ENCODE measurements at regions not wholly inside any gene's neighbourhood (a gene's known extent, or its start where the extent isn't known, plus 50 kb on each side); places are given as distances from the start of the nearest gene placed in this dataset.
"Not testable (repeated sequence)": the region's sequence is repeated elsewhere in the genome, so short reads cannot be mapped to it uniquely, and the experiment has no call there.

GRCh38 chr2:13354031-13354430 lies 637.3 kb downstream of the TRIB2 start:
- Histone ChIP-seq H3K36me3 (replicated peaks in 1 of 2; ENCODE audit: control insufficient read depth in 2 of 2, insufficient read depth in 2 of 2, low read length in 2 of 2) (no peaks in the 10 kb centered on the region), H3K9me3 (replicated peaks in 1 of 2; ENCODE audit: control insufficient read depth in 2 of 2, insufficient read depth in 1 of 2, low read depth in 1 of 2, low read length in 2 of 2) (no peaks in the 10 kb centered on the region), H3K4me2 (ENCODE audit: insufficient read depth, low read length, poor library complexity, severe bottlenecking) (no peak overlapping the region), H3K14ac (ENCODE audit: low read length) (no peak overlapping the region), H3K27me3 (ENCODE audit: control insufficient read depth in 3 of 3, insufficient read depth in 3 of 3, low read depth in 1 of 3, low read length in 3 of 3) (no peaks in the 10 kb centered on the region), H2AK5ac (ENCODE audit: low read depth, low read length) (no peak overlapping the region), H3K4ac (ENCODE audit: low read length) (no peak overlapping the region), H3K27ac (replicated peaks; ENCODE audit: low read length) (no peak overlapping the region), H2AFZ (ENCODE audit: low read length) (no peak overlapping the region), H2BK12ac (ENCODE audit: low read length) (no peak overlapping the region), H3K23ac (ENCODE audit: low read depth, low read length, poor library complexity) (no peak overlapping the region), H4K91ac (ENCODE audit: low read depth, low read length, poor library complexity) (no peak overlapping the region), H3K9ac (ENCODE audit: low read depth, low read length, poor library complexity) (no peak overlapping the region), H2BK15ac (ENCODE audit: low read length) (no peak overlapping the region), H3K18ac (ENCODE audit: low read length) (no peak overlapping the region), H3K4me1 (ENCODE audit: control insufficient read depth in 2 of 2, insufficient read depth in 1 of 2, low read depth in 1 of 2, low read length in 2 of 2) (no peaks in the 10 kb centered on the region), H3K4me3 (ENCODE audit: low read length in 2 of 2) (no peak overlapping the region), H2BK5ac (ENCODE audit: low read length) (no peak overlapping the region), H4K8ac (ENCODE audit: low read depth, low read length) (no peak overlapping the region), H3K79me1 (ENCODE audit: low read depth, low read length) (no peaks in the 10 kb centered on the region), H2BK120ac (ENCODE audit: low read depth, low read length) (no peak overlapping the region)
- DNase-seq (ENCODE audit: low spot score) = no peak

GRCh38 chr2:13381928-13382327 lies 665.2 kb downstream of the TRIB2 start:
- H3K4me3 ChIP-seq (ENCODE audit: low read length in 2 of 2); H2BK15ac ChIP-seq (ENCODE audit: low read length); H3K4ac ChIP-seq (ENCODE audit: low read length); H3K23ac ChIP-seq (ENCODE audit: low read depth, low read length, poor library complexity); H2AFZ ChIP-seq (ENCODE audit: low read length); H2BK12ac ChIP-seq (ENCODE audit: low read length); DNase-seq (ENCODE audit: low spot score); H2AK5ac ChIP-seq (ENCODE audit: low read depth, low read length); H3K9ac ChIP-seq (ENCODE audit: low read depth, low read length, poor library complexity); H3K36me3 ChIP-seq (replicated peaks in 1 of 2; ENCODE audit: control insufficient read depth in 2 of 2, insufficient read depth in 2 of 2, low read length in 2 of 2); H3K4me1 ChIP-seq (ENCODE audit: control insufficient read depth in 2 of 2, insufficient read depth in 1 of 2, low read depth in 1 of 2, low read length in 2 of 2); H3K79me1 ChIP-seq (ENCODE audit: low read depth, low read length); H3K18ac ChIP-seq (ENCODE audit: low read length); H4K8ac ChIP-seq (ENCODE audit: low read depth, low read length); H4K91ac ChIP-seq (ENCODE audit: low read depth, low read length, poor library complexity); H3K27ac ChIP-seq (replicated peaks; ENCODE audit: low read length); H3K14ac ChIP-seq (ENCODE audit: low read length); H2BK5ac ChIP-seq (ENCODE audit: low read length); H3K9me3 ChIP-seq (replicated peaks in 1 of 2; ENCODE audit: control insufficient read depth in 2 of 2, insufficient read depth in 1 of 2, low read depth in 1 of 2, low read length in 2 of 2); H3K4me2 ChIP-seq (ENCODE audit: insufficient read depth, low read length, poor library complexity, severe bottlenecking); H2BK120ac ChIP-seq (ENCODE audit: low read depth, low read length); H3K27me3 ChIP-seq (ENCODE audit: control insufficient read depth in 3 of 3, insufficient read depth in 3 of 3, low read depth in 1 of 3, low read length in 3 of 3): not testable (repeated sequence)
- WGBS, 2 donors (ENCODE audit: extremely low coverage in 2 of 2, insufficient read length in 2 of 2, insufficient replicate concordance in 1 of 2) = no CpG with 5 or more reads among the region's 1 CpG

- not testable (repeated sequence) for DNase-seq (ENCODE audit: low spot score); H2BK12ac ChIP-seq (ENCODE audit: low read length); H3K9me3 ChIP-seq (replicated peaks in 1 of 2; ENCODE audit: control insufficient read depth in 2 of 2, insufficient read depth in 1 of 2, low read depth in 1 of 2, low read length in 2 of 2); H3K9ac ChIP-seq (ENCODE audit: low read depth, low read length, poor library complexity); H3K4me1 ChIP-seq (ENCODE audit: control insufficient read depth in 2 of 2, insufficient read depth in 1 of 2, low read depth in 1 of 2, low read length in 2 of 2); H3K4me2 ChIP-seq (ENCODE audit: insufficient read depth, low read length, poor library complexity, severe bottlenecking); H2AK5ac ChIP-seq (ENCODE audit: low read depth, low read length); H3K27me3 ChIP-seq (ENCODE audit: control insufficient read depth in 3 of 3, insufficient read depth in 3 of 3, low read depth in 1 of 3, low read length in 3 of 3); H2AFZ ChIP-seq (ENCODE audit: low read length); H3K79me1 ChIP-seq (ENCODE audit: low read depth, low read length); H3K14ac ChIP-seq (ENCODE audit: low read length); H3K18ac ChIP-seq (ENCODE audit: low read length); H3K36me3 ChIP-seq (replicated peaks in 1 of 2; ENCODE audit: control insufficient read depth in 2 of 2, insufficient read depth in 2 of 2, low read length in 2 of 2); H3K4ac ChIP-seq (ENCODE audit: low read length); H4K8ac ChIP-seq (ENCODE audit: low read depth, low read length); H3K4me3 ChIP-seq (ENCODE audit: low read length in 2 of 2); H2BK120ac ChIP-seq (ENCODE audit: low read depth, low read length); H2BK15ac ChIP-seq (ENCODE audit: low read length); H3K27ac ChIP-seq (replicated peaks; ENCODE audit: low read length); H3K23ac ChIP-seq (ENCODE audit: low read depth, low read length, poor library complexity); H4K91ac ChIP-seq (ENCODE audit: low read depth, low read length, poor library complexity); H2BK5ac ChIP-seq (ENCODE audit: low read length)
- WGBS, 2 donors (ENCODE audit: extremely low coverage in 2 of 2, insufficient read length in 2 of 2, insufficient replicate concordance in 1 of 2) = no CpG with 5 or more reads among the region's 5 CpGs
Observed at GRCh38 chr2:13389172-13389571, 672.4 kb downstream of the TRIB2 start.

GRCh38 chr2:13390676-13391075 lies 673.9 kb downstream of the TRIB2 start:
- Histone ChIP-seq H2BK120ac (ENCODE audit: low read depth, low read length) (no peak overlapping the region), H3K36me3 (replicated peaks in 1 of 2; ENCODE audit: control insufficient read depth in 2 of 2, insufficient read depth in 2 of 2, low read length in 2 of 2) (no peaks in the 10 kb centered on the region), H3K18ac (ENCODE audit: low read length) (no peak overlapping the region), H2AFZ (ENCODE audit: low read length) (no peak overlapping the region), H2BK12ac (ENCODE audit: low read length) (no peak overlapping the region), H2BK15ac (ENCODE audit: low read length) (no peak overlapping the region), H3K23ac (ENCODE audit: low read depth, low read length, poor library complexity) (no peak overlapping the region), H3K4ac (ENCODE audit: low read length) (no peak overlapping the region), H3K4me3 (ENCODE audit: low read length in 2 of 2) (no peak overlapping the region), H3K27ac (replicated peaks; ENCODE audit: low read length) (no peak overlapping the region), H3K27me3 (ENCODE audit: control insufficient read depth in 3 of 3, insufficient read depth in 3 of 3, low read depth in 1 of 3, low read length in 3 of 3) (no peaks in the 10 kb centered on the region), H4K8ac (ENCODE audit: low read depth, low read length) (no peak overlapping the region), H3K79me1 (ENCODE audit: low read depth, low read length) (no peaks in the 10 kb centered on the region), H4K91ac (ENCODE audit: low read depth, low read length, poor library complexity) (no peak overlapping the region), H2BK5ac (ENCODE audit: low read length) (no peak overlapping the region), H3K14ac (ENCODE audit: low read length) (no peak overlapping the region), H3K9ac (ENCODE audit: low read depth, low read length, poor library complexity) (no peak overlapping the region), H3K4me2 (ENCODE audit: insufficient read depth, low read length, poor library complexity, severe bottlenecking) (no peak overlapping the region), H3K9me3 (replicated peaks in 1 of 2; ENCODE audit: control insufficient read depth in 2 of 2, insufficient read depth in 1 of 2, low read depth in 1 of 2, low read length in 2 of 2) (no peaks in the 10 kb centered on the region), H2AK5ac (ENCODE audit: low read depth, low read length) (no peak overlapping the region), H3K4me1 (ENCODE audit: control insufficient read depth in 2 of 2, insufficient read depth in 1 of 2, low read depth in 1 of 2, low read length in 2 of 2) (no peaks in the 10 kb centered on the region)
- DNase-seq (ENCODE audit: low spot score) = no peak

All from neuronal stem cell (in vitro differentiated cells).